Loucy (cell line): ENCODE measurements at regions not wholly inside any gene's neighbourhood (a gene's known extent, or its start where the extent isn't known, plus 50 kb on each side); places are given as distances from the start of the nearest gene placed in this dataset.

Experiments used
- H2AFZ ChIP-seq: fragments of 200-600 bp; sonication (generic); 2 replicates; pipeline ENCODE4 v1.6.0; 2016; ENCODE audit warnings: antibody characterized with exemption, mild to moderate bottlenecking, low read length, moderate library complexity
- H3F3A ChIP-seq: fragments of 200-600 bp; 2 replicates; pipeline ENCODE4 v1.6.0; 2016; ENCODE audit warnings: antibody characterized with exemption, low read depth, mild to moderate bottlenecking
- H3K27me3 ChIP-seq: fragments of 200-600 bp; sonication (generic); 2 replicates; pipeline ENCODE4 v1.6.1; 2014; ENCODE audit warnings: low read length, mild to moderate bottlenecking; ENCODE audit not compliant: insufficient read depth, poor library complexity, severe bottlenecking
- H3K36me3 ChIP-seq: fragments of 200-600 bp; sonication (generic); 2 replicates; pipeline ENCODE4 v1.6.1; 2016; ENCODE audit warnings: low read length; ENCODE audit not compliant: insufficient read depth
- H3K4me1 ChIP-seq: fragments of 200-600 bp; sonication (generic); 2 replicates; pipeline ENCODE4 v1.5.1; 2014; ENCODE audit warnings: low read length, mild to moderate bottlenecking; ENCODE audit not compliant: insufficient read depth, poor library complexity, severe bottlenecking
- H3K4me2 ChIP-seq: fragments of 200-600 bp; sonication (generic); 2 replicates; pipeline ENCODE4 v1.6.0; 2014; ENCODE audit warnings: antibody characterized with exemption, low read length, low read depth, mild to moderate bottlenecking; ENCODE audit not compliant: poor library complexity, severe bottlenecking
- H3K4me3 ChIP-seq: fragments of 200-600 bp; sonication (generic); 2 replicates; pipeline ENCODE4 v1.5.1; 2014; ENCODE audit warnings: low read length, mild to moderate bottlenecking, mixed read lengths; ENCODE audit not compliant: poor library complexity, severe bottlenecking
- H3K79me2 ChIP-seq: fragments of 200-600 bp; sonication (generic); 2 replicates; pipeline ENCODE4 v1.6.1; 2014; ENCODE audit warnings: low read length; ENCODE audit not compliant: insufficient read depth
- H3K9ac ChIP-seq: fragments of 200-600 bp; sonication (generic); 2 replicates; pipeline ENCODE4 v1.6.0; 2014; ENCODE audit warnings: mild to moderate bottlenecking, low read depth, low read length, moderate library complexity; ENCODE audit not compliant: poor library complexity, severe bottlenecking
- H3K9me2 ChIP-seq: fragments of 200-600 bp; sonication (generic); replicated peaks from 2 replicates; pipeline ENCODE4 v1.6.1; 2016; ENCODE audit warnings: low read depth, low read length, mixed read lengths
- H3K9me3 ChIP-seq: fragments of 200-600 bp; sonication (generic); 2 replicates; pipeline ENCODE4 v1.6.1; 2014; ENCODE audit warnings: mild to moderate bottlenecking, antibody characterized with exemption, low read length, low read depth; ENCODE audit not compliant: insufficient read depth
- H4K20me1 ChIP-seq: fragments of 200-600 bp; sonication (generic); 2 replicates; pipeline ENCODE4 v1.6.0; 2014; ENCODE audit warnings: antibody characterized with exemption, low read length, mild to moderate bottlenecking; ENCODE audit not compliant: insufficient read depth, poor library complexity, severe bottlenecking
- CTCF ChIP-seq: fragments of 200-600 bp; sonication (generic); conservative IDR thresholded peaks from 2 replicates; pipeline ENCODE4 v1.5.1; 2014; ENCODE audit warnings: mild to moderate bottlenecking, antibody characterized with exemption, low read length
- EZH2phosphoT487 ChIP-seq: fragments of 200-600 bp; IDR thresholded peaks from 2 replicates; pipeline ENCODE4 v1.6.1; 2018; ENCODE audit warnings: antibody characterized with exemption, mild to moderate bottlenecking, moderate library complexity, borderline replicate concordance

GRCh38 chr13:75932636-75933035, 296.5 kb downstream of the LMO7 start:
- Histone ChIP-seq H3K9me3 (no peaks in the 10 kb centered on the region), H3K4me2 (no peak overlapping the region), H2AFZ (no peak overlapping the region), H3K4me1 (no peaks in the 10 kb centered on the region), H3K9me2 (no peaks in the 10 kb centered on the region), H3K9ac (no peak overlapping the region), H4K20me1 (no peaks in the 10 kb centered on the region), H3K4me3 (no peak overlapping the region), H3F3A (no peaks in the 10 kb centered on the region), H3K79me2 (no peaks in the 10 kb centered on the region), H3K27me3 (no peaks in the 10 kb centered on the region), H3K36me3 (no peaks in the 10 kb centered on the region)
- TF ChIP-seq EZH2phosphoT487, result no peak
- TF ChIP-seq CTCF, result no peak

DNA sequence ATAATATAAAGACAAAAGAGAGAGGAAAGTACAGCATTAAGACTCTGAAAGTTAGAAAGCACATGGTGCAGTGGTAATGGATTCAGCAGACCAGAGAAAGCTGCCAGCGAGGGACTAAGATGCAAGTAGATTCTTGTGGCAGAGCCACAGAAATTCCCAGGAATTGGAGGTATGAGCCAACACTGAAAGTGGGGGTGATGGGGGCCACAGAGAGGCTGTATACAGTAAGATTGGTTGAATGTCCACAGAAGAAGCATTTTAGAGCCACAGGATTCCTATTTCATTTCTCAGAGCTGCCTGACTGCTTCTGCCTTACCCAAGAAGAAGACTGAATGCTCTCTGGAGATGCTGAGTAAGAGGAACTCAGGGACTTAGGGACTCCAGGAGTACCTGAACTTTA, 295.0 kb downstream of the LMO7 start:
- no peak overlapping the region for H2AFZ ChIP-seq
- H3K9me2 ChIP-seq, result no peaks in the 10 kb centered on the region
- no peaks in the 10 kb centered on the region for H3K9me3 ChIP-seq
- no peak overlapping the region for H3K4me2 ChIP-seq
- H4K20me1 ChIP-seq, result no peaks in the 10 kb centered on the region
- no peaks in the 10 kb centered on the region for H3K27me3 ChIP-seq
- no peaks in the 10 kb centered on the region for H3K36me3 ChIP-seq
- H3F3A ChIP-seq, result no peaks in the 10 kb centered on the region
- no peak overlapping the region for H3K9ac ChIP-seq
- no peaks in the 10 kb centered on the region for H3K79me2 ChIP-seq
- no peaks in the 10 kb centered on the region for H3K4me1 ChIP-seq
- no peak overlapping the region for H3K4me3 ChIP-seq
- TF ChIP-seq EZH2phosphoT487, result no peak
- no peak for TF ChIP-seq CTCF

DNA sequence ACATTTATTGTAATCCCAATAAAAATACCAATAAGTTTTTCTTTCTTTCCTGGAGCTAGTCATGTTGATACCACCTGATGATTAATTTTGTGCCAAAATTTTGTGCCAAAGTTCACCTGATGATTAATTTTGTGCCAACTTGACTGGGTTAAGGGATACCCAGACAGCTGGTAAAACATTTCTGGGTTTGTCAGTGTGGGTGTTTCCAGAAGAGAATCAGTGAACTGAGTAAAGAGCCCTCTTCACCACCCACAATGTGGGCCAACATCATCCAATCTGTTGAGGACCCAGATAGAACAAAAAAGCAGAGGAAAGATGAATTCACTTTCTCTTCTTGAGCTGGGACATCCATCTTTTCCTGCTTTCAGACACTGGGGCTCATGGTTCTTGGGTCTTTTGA, 292.9 kb downstream of the LMO7 start:
- Histone ChIP-seq H3K36me3 (no peaks in the 10 kb centered on the region), H3K4me2 (no peak overlapping the region), H3K4me3 (no peak overlapping the region), H3K9ac (no peak overlapping the region), H3F3A (no peaks in the 10 kb centered on the region), H3K9me2 (no peaks in the 10 kb centered on the region), H3K4me1 (no peaks in the 10 kb centered on the region), H2AFZ (no peak overlapping the region), H3K27me3 (no peaks in the 10 kb centered on the region), H3K79me2 (no peaks in the 10 kb centered on the region), H4K20me1 (no peaks in the 10 kb centered on the region), H3K9me3 (no peaks in the 10 kb centered on the region)
- TF ChIP-seq EZH2phosphoT487 (no peak), CTCF (no peak)
